ENCODE measurements at regions not wholly inside any gene's neighbourhood (a gene's known extent, or its start where the extent isn't known, plus 50 kb on each side); places are given as distances from the start of the nearest gene placed in this dataset.

Small RNA genes lying in the stretch of these regions (small RNA-seq; reads per million reads assigned to genes)
- 0 reads per million in 2 experiments for gene AC234779.1
